Common myeloid progenitor, CD34-positive (primary cell): ENCODE measurements at regions not wholly inside any gene's neighbourhood (a gene's known extent, or its start where the extent isn't known, plus 50 kb on each side); places are given as distances from the start of the nearest gene placed in this dataset.

ENCODE experiments used
- CTCF ChIA-PET: fragments of 350-600 bp; sonication (Branson Sonifier 250); formaldehyde crosslinking; loops from one replicate; lab custom pipeline; 2021; ENCODE audit warnings: antibody characterized with exemption; lab: Charles Lee
- POLR2A ChIA-PET: fragments of 350-600 bp; sonication (Branson Sonifier 250); formaldehyde crosslinking; loops from one replicate; lab custom pipeline; 2021; ENCODE audit warnings: antibody characterized with exemption; lab: Charles Lee
- DNase-seq, 3 donors: peaks; one replicate each; pipeline versions ENCODE4 v3.0.0 to v3.0.0-alpha.2; 2013
- H3K27ac ChIP-seq, 2 experiments: 1 replicate in 1 of 2; 2 replicates in 1 of 2; pipeline ENCODE4 v1.7.0; 2013; ENCODE audit warnings: inconsistent platforms in 2 of 2, low read length in 2 of 2, mild to moderate bottlenecking in 2 of 2, low read depth in 1 of 2, moderate library complexity in 1 of 2; ENCODE audit not compliant: severe bottlenecking in 2 of 2, insufficient read depth in 1 of 2, poor library complexity in 1 of 2
- H3K27me3 ChIP-seq, 5 experiments: replicated peaks in 2 of 5; 1 replicate in 3 of 5; 2 replicates in 2 of 5; pipeline versions ENCODE4 v1.6.1 to v1.7.0; 2013; ENCODE audit warnings: low read length in 4 of 5, mild to moderate bottlenecking in 2 of 5, moderate library complexity in 2 of 5, inconsistent platforms in 1 of 5; ENCODE audit not compliant: insufficient read depth in 5 of 5, control insufficient read depth in 4 of 5
- H3K36me3 ChIP-seq, 4 experiments: 1 replicate in 2 of 4; 2 replicates in 2 of 4; pipeline versions ENCODE4 v1.6.1 to v1.7.0; 2013; ENCODE audit warnings: low read length in 3 of 4, control low read depth in 1 of 4, mild to moderate bottlenecking in 1 of 4; ENCODE audit not compliant: control insufficient read depth in 4 of 4, insufficient read depth in 4 of 4
- H3K4me1 ChIP-seq, 4 experiments: 1 replicate in 3 of 4; 2 replicates in 1 of 4; pipeline versions ENCODE4 v1.6.1 to v1.7.1; 2013; ENCODE audit warnings: low read length in 3 of 4, mild to moderate bottlenecking in 3 of 4, control low read depth in 1 of 4, inconsistent platforms in 1 of 4, moderate library complexity in 1 of 4; ENCODE audit not compliant: control insufficient read depth in 4 of 4, insufficient read depth in 4 of 4; ENCODE audit errors: control extremely low read depth in 1 of 4
- H3K4me3 ChIP-seq, 7 experiments: 1 replicate in 4 of 7; 2 replicates in 3 of 7; pipeline versions ENCODE4 v1.5.1 to v1.7.0; 2013; ENCODE audit warnings: mild to moderate bottlenecking in 7 of 7, low read length in 6 of 7, moderate library complexity in 6 of 7, inconsistent platforms in 2 of 7, low read depth in 2 of 7, control low read depth in 1 of 7; ENCODE audit not compliant: insufficient read depth in 4 of 7, control insufficient read depth in 1 of 7; ENCODE audit errors: extremely low read depth in 1 of 7
- H3K9me3 ChIP-seq, 5 experiments: 1 replicate in 4 of 5; 2 replicates in 1 of 5; pipeline versions ENCODE4 v1.6.1 to v1.7.1; 2013; ENCODE audit warnings: low read length in 4 of 5, mild to moderate bottlenecking in 2 of 5, inconsistent platforms in 1 of 5, low read depth in 1 of 5, moderate library complexity in 1 of 5; ENCODE audit not compliant: control insufficient read depth in 4 of 5, insufficient read depth in 2 of 5; ENCODE audit errors: control extremely low read depth in 1 of 5
- WGBS: methylation state at CpG from one replicate; pipeline ENCODE4 v1.1.5; 2013; ENCODE audit not compliant: insufficient coverage; 5-methylcytosine and 5-hydroxymethylcytosine counted together

- H3K4me3 ChIP-seq: peak overlapping the region; percentile 7 to 69 (median 39)
- WGBS: 22% methylated on average over 49 of the region's 50 CpGs
- H3K27me3 ChIP-seq: peaks cover 0 to 27% (median 2%) of the 10 kb centered on the region in 5 experiments
- CTCF ChIA-PET: interaction anchor here (1.0 to 2.1 kb wide), 2 partner anchors 9 to 361 kb away, joined by 3 to 11 read pairs; no protein-coding TSS in a partner anchor
- no peak overlapping the region for H3K27ac ChIP-seq
- no peaks in the 10 kb centered on the region for H3K9me3 ChIP-seq
- POLR2A ChIA-PET: no interaction called here
- peak in 2 of 3 donors; percentile 44 to 64 for DNase-seq
- H3K36me3 ChIP-seq: no peaks in the 10 kb centered on the region
- peaks cover 2 to 13% (median 4%) of the 10 kb centered on the region in 4 experiments for H3K4me1 ChIP-seq
Observed at GRCh38 chrX:139194571-139195280, 335.8 kb upstream of the F9 start.

DNA sequence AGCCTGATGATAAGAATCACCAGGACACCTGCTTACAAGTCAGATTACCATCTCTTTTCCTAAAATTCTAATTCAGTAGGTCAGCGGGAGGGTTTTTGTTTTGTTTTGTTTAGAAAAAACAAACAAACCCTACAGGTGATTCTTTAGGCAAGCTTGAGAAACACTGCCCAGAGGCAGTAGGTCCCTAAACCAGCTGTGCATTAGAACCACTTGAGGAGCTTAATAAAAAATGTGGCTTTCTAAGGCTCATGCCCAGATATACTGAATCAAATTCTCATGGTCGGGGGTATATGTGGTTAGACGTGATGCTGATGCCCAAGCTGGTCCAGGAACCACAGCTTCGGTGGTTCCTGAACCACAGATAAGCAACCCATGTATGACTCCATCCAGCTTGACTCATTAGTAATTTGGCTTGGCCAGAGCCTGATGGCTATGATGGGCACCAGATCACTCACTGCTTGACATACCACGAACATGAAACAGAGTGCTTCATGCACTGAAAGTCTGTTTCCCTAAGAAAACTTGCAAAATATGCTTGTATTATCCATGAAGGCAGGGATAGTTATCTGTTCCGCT, 338.1 kb upstream of the F9 start:
- H3K27me3 ChIP-seq: peaks cover 0 to 24% (median 2%) of the 10 kb centered on the region in 5 experiments
- ChIA-PET POLR2A (no interaction called here), CTCF (no interaction called here)
- H3K9me3 ChIP-seq: peaks cover 0 to 2% (median 0%) of the 10 kb centered on the region in 5 experiments
- no peaks in the 10 kb centered on the region for H3K36me3 ChIP-seq
- DNase-seq: peak in 2 of 3 donors; percentile 38 to 45
- no peak overlapping the region for H3K4me3 ChIP-seq
- 72% methylated on average over 4 of the region's 6 CpGs for WGBS
- no peak overlapping the region for H3K27ac ChIP-seq
- peaks cover 2 to 13% (median 4%) of the 10 kb centered on the region in 4 experiments for H3K4me1 ChIP-seq

DNA sequence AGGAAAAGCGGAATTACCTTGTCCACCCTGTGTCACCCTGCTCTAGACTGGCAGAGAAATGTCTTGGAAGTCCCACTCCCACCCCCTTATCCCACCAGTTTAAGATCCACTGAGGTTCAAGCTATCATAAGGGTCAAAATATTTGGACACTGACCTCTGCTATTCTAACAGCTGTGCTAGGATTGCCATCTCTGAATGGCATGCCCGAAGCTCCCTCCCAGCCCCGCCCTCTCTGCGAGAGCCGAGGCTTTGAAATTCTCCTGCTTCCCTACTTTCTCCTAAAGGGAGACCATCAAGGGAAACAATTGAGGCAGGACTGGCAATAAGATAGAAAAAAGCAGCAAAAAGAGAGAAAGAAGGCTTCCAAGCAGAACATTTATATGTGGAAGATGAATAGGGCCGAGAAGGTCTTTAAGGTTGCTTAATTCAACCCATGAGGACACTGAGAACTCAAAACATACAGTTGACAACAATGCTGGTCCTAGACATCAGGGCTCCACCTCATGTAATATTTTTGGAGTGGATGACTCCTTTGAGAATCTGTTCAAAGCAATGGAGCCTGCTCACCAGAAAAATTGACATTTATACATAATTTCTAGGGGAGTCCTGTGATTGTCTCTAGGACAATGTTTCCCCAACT, 338.7 kb upstream of the F9 start:
- H3K9me3 ChIP-seq: peaks cover 0 to 2% (median 0%) of the 10 kb centered on the region in 5 experiments
- no peak for DNase-seq
- peaks cover 2 to 13% (median 4%) of the 10 kb centered on the region in 4 experiments for H3K4me1 ChIP-seq
- ChIA-PET POLR2A (no interaction called here), CTCF (no interaction called here)
- WGBS: 82% methylated on average over 2 of the region's 6 CpGs
- H3K27me3 ChIP-seq: peaks cover 0 to 24% (median 2%) of the 10 kb centered on the region in 5 experiments
- no peaks in the 10 kb centered on the region for H3K36me3 ChIP-seq
- no peak overlapping the region for H3K27ac ChIP-seq
- H3K4me3 ChIP-seq: no peak overlapping the region

DNA sequence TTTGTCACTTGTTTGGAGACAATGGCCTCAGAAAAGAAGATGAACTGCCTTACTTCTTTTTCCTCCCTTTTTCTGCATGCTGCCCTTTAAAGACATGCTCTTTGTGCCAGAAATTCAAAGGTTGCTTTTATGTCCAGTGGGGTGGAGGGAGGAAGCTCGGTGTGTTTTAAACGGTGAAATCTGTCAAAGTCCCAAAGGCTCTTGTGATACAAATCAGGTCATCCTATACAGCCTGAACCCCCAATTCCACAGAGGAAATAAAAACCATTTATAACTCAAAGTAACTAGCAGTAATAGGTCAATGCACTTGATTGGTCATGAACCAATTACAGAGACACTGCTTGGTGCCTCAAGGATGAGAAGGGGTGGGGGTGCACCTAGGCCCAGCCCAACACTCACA, 339.3 kb upstream of the F9 start:
- ChIA-PET CTCF (no interaction called here), POLR2A (no interaction called here)
- peaks cover 2 to 13% (median 4%) of the 10 kb centered on the region in 4 experiments for H3K4me1 ChIP-seq
- no peak overlapping the region for H3K4me3 ChIP-seq
- no peaks in the 10 kb centered on the region for H3K36me3 ChIP-seq
- H3K27ac ChIP-seq: no peak overlapping the region
- DNase-seq: no peak
- WGBS: 73% methylated on average over 2 of the region's 2 CpGs
- H3K9me3 ChIP-seq: peaks cover 0 to 2% (median 0%) of the 10 kb centered on the region in 5 experiments
- H3K27me3 ChIP-seq: peaks cover 0 to 22% (median 2%) of the 10 kb centered on the region in 5 experiments

DNA sequence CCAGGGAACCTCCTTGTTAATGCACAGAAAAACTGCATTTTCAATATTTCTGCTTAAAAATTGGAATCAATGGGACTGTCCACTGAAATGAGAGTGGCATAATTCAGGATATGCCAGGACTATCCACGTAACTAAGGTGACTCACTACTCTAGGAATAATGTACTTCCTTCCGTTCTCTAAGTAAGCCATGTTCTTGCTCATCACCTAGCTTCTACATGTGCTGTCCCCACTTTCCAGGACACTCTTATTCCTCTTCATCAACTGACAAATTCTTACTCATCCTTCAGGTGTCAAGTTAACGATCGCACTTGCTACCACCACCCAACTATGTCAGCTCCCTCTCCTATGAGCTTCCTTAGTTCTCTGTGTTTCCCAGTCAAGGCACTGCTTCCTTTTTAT, 342.8 kb upstream of the F9 start:
- WGBS: 93% methylated on average over 4 of the region's 4 CpGs
- CTCF ChIA-PET: interaction anchor here (1.2 kb wide), 1 partner anchor 9 kb away, joined by 3 read pairs; no protein-coding TSS in a partner anchor

GRCh38 chrX:139186991-139187390, 343.5 kb upstream of the F9 start:
- peaks cover 0 to under 1% (median 0%) of the 10 kb centered on the region in 5 experiments for H3K27me3 ChIP-seq
- H3K4me1 ChIP-seq: no peaks in the 10 kb centered on the region
- no peaks in the 10 kb centered on the region for H3K36me3 ChIP-seq
- H3K27ac ChIP-seq: no peak overlapping the region
- DNase-seq: no peak
- WGBS: no CpG with 5 or more reads among the region's 1 CpG
- H3K4me3 ChIP-seq: no peak overlapping the region
- ChIA-PET CTCF (no interaction called here), POLR2A (no interaction called here)
- peaks cover 0 to 2% (median 0%) of the 10 kb centered on the region in 5 experiments for H3K9me3 ChIP-seq

More for the DNA sequence above, 342.8 kb upstream of the F9 start:
- Histone ChIP-seq H3K27me3 (peaks cover 0 to 3% (median 0%) of the 10 kb centered on the region in 5 experiments), H3K9me3 (peaks cover 0 to 2% (median 0%) of the 10 kb centered on the region in 5 experiments), H3K4me3 (no peak overlapping the region), H3K36me3 (no peaks in the 10 kb centered on the region), H3K27ac (no peak overlapping the region), H3K4me1 (no peaks in the 10 kb centered on the region)
- DNase-seq: no peak
- POLR2A ChIA-PET: no interaction called here
